SH-SY5Y (cell line): ENCODE measurements at regions not wholly inside any gene's neighbourhood (a gene's known extent, or its start where the extent isn't known, plus 50 kb on each side); places are given as distances from the start of the nearest gene placed in this dataset.

Experiments used
- GATA2 ChIP-seq: IDR thresholded peaks from 2 replicates; pipeline ENCODE4 v1.6.1; 2011; ENCODE audit warnings: mild to moderate bottlenecking, low read depth, low read length
- GATA3 ChIP-seq: IDR thresholded peaks from 2 replicates; pipeline ENCODE4 v1.6.1; 2011; ENCODE audit warnings: low read depth, mild to moderate bottlenecking, low read length, moderate library complexity

DNA sequence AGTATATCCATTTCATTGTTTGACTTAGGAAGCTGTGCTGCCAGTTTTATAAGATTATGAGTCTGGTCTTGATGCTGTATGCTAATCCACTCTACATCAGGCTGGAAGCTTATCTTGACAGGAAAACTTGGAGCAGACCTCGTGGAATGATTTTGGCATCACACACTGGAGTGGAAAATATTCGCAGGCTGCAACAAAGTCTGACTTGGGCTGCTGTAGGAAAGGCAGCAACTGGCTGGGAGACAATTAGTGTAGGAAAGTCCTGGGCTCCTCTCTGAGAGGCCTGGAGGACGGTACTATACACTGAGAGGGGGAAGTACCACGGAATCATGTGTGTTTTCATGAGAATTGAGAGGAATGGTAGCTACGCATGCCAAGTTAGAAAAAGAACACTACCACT lies 383.7 kb downstream of the ETNK1 start:
- TF ChIP-seq GATA2: no peak
- TF ChIP-seq GATA3: no peak
